Esophagus muscularis mucosa (tissue), 4 donors: ENCODE measurements at regions not wholly inside any gene's neighbourhood (a gene's known extent, or its start where the extent isn't known, plus 50 kb on each side); places are given as distances from the start of the nearest gene placed in this dataset.

Experiments used
- CTCF ChIP-seq, 3 experiments: fragments of 200-600 bp in 2 of 3; fragments of 450-650 bp in 1 of 3; sonication (generic) in 2 of 3; IDR thresholded peaks; one replicate each; pipeline ENCODE4 v1.5.1; 2017 to 2019; ENCODE audit warnings: antibody characterized with exemption in 3 of 3, mild to moderate bottlenecking in 2 of 3, moderate library complexity in 1 of 3
- EP300 ChIP-seq: sonication (generic); formaldehyde crosslinking; IDR thresholded peaks from one replicate; pipeline ENCODE4 v1.6.1; 2017; ENCODE audit warnings: antibody characterized with exemption
- POLR2A ChIP-seq: fragments of 450-650 bp; IDR thresholded peaks from one replicate; pipeline ENCODE4 v1.6.1; 2017; ENCODE audit warnings: antibody characterized with exemption, moderate library complexity, mild to moderate bottlenecking, low read depth
- POLR2AphosphoS5 ChIP-seq, 2 donors: sonication (generic); formaldehyde crosslinking; IDR thresholded peaks; one replicate each; pipeline ENCODE4 v1.6.1; 2017; ENCODE audit warnings: antibody characterized with exemption in 2 of 2

- TF ChIP-seq CTCF (IDR thresholded peaks at IDR 0.05) (no peak), POLR2A (no peak), EP300 (no peak), POLR2AphosphoS5 (IDR thresholded peaks at IDR 0.05) (no peak)
Observed at GRCh38 chr6:99013145-99013544, 65.4 kb upstream of the FBXL4 start.
